ENCODE measurements at regions not wholly inside any gene's neighbourhood (a gene's known extent, or its start where the extent isn't known, plus 50 kb on each side); places are given as distances from the start of the nearest gene placed in this dataset.
"Not testable (repeated sequence)": the region's sequence is repeated elsewhere in the genome, so short reads cannot be mapped to it uniquely, and the experiment has no call there.

DNA sequence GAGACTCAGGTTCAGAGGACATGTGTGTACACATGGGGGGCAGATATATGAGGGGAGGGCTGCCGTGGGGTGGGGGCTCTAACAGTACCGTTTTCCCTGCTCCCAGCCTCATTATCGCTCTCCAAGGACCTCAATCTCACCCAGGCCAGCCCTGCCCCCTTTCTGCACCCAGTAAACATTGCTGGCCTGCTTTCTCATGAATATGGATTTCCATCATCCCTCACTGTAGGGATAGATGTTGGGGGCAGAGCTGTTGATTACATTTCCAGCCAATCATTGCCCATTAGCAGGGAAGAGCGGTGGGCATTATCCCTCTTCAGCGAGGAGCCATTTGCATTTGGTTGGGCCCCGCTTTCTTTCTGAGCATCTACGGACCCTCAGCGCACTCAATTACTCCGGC, 273.8 kb downstream of the RPS6KC1 start:
- intact Hi-C loops (cut with micrococcal nuclease) = no loop called here

DNA sequence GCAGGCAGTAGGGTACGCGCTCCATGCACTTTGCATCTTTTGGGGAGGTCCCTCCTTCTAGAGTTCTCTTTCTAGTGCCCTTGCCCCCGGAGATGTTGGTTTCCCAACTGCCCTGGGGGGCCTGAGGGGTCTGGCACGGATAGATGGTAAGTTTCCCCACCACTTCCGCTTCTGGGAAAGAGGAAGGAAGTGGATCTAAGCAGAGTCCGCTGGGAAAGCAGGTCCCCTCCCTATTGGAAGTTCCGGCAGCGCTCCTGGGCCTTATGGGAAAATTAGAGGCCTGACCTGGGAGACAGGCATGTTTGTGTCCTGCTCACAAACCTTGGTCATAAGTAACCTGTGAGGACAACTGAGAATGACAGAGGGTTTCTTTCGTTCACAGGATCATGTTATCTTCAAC, 274.4 kb downstream of the RPS6KC1 start:
- intact Hi-C loops (cut with micrococcal nuclease) = no loop called here

DNA sequence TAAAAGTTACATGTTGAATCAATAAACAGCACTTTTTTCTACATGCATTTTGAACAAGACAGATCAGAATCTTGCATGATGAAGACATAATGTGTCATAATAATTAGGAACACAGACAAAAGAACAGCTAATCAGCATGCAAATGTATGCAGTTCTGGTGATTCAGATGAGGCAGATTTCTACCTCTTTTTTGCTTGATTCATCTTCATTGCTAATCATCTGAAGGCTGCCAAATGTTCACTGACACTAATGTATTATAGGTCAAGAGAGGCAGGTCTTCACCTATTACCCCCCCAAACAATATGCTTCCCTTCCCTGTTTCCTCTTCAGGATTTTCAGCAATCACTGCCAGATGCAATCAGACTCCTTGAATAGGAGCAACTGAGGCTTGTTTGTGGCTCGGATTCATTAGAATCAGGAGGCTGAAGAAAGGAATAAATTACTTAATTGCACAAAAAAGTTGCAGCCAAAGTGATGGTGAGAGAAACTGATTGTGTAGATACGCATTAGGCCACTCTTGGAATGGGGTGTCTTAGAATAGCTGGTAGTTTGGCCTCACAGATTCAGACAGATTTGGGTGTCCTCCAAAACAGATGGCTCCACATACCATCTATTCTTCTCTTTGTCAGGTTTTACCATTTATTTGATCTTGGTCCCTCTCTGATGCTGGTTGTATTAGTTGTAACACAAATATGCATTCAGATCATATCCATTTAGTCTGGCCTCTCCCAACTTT, 275.4 kb downstream of the RPS6KC1 start:
- intact Hi-C loops (cut with micrococcal nuclease) = no loop called here

DNA sequence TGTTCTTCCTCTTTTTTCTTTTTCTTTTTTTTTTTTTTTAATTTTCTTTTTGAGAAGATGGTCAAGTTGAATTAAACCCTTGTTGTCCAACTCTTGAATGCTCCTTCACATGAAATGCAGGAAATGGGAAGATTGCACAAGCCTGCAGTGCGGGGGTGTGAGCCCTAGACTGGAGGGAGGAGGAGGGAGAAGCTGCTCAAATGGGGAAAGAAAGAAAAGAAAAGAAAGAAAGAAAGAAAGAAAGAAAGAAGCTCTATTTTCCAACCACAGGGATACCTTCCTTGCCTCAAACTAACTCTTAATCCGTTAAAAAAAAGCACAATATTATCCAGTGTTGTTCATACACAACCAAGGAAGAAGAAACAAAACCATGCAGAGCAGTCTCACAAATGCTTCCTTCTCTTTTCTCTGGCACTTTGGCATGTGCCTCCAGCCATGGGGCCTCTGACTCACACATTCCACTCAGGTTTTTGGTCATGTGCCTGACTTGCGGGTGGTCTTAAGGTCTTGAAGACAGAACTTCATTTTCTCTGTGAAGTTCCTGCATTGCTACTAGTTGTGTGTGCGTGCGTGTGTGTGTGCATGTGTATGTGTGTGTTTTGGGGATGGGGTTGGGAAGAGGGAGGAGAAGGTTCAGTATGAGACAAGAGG, 276.1 kb downstream of the RPS6KC1 start:
- intact Hi-C loops (cut with micrococcal nuclease) = no loop called here

DNA sequence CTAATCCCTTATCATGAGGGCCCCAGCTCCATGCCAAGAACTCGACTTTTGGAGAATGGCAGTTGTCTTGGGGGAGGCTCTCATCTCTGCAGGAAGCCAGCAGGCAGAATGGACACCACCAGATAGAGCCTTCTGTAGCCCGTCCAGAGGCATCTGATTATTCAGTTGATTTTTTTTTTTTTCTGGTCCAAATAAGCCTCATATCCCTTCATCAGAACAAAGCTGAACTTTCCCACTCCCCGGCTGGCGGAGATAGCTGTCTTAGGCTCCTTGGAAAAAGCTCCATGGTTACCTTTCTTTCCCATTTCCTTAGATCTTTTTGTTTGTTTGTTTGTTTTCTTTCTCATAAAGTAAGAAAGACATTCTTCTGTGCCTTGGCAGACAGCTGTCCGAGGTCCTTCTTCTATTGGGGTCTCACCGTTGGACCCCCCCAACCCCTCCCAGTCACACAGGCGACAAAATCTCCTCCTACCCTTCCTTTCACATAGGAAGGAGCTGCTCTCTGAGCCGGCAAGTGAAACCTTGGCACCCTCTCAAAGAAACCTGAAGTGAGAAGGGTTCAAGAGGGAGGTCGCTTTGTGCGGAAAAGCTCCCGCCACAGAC, 278.5 kb downstream of the RPS6KC1 start:
- intact Hi-C loops (cut with micrococcal nuclease) = no loop called here

DNA sequence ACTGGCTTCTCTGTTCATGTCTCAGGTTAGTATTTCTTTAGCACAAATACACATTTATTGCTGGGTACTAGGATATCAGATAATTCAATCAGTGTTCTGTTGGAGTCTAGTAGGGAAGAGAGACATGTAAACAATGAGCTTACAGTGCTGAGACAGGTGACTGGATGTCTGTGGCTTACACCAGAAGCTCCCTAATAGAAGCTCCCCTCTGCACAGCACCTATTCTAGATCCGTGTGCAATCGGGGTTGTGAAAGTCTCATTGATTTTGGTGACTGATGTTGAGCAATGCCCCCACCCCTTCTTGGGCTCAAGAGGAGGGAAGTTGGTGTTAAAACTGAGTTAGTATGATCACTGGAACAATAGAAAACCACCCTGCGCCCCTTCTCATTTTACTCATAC, 279.2 kb downstream of the RPS6KC1 start:
- intact Hi-C loops (cut with micrococcal nuclease) = no loop called here

DNA sequence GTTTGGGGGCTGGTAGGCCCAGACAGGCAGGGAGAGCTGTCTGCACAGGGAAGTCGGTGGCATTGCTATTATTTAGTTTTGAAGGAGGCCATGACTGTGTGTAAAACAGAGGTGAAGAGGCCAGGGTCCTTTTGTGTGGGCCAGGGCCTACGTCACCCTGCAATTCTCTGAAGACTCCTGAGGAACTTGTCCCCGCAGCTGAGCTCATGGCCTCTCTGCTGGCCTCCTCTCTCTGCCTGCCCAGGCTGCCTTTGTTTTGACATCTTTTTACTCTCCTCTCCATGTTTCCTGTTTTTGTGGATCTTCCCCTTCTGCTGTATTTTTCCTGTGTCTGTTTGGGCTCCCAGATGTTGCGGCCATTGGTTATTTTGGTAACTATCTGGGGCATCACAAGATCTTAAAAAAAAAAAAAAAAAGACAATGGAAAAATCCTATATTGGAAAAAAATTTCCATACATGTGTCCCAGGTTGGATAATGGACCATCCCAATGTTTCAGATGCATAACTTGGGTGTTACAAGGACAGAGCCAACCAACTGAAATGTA, 280.7 kb downstream of the RPS6KC1 start:
- intact Hi-C loops (cut with micrococcal nuclease) = no loop called here

DNA sequence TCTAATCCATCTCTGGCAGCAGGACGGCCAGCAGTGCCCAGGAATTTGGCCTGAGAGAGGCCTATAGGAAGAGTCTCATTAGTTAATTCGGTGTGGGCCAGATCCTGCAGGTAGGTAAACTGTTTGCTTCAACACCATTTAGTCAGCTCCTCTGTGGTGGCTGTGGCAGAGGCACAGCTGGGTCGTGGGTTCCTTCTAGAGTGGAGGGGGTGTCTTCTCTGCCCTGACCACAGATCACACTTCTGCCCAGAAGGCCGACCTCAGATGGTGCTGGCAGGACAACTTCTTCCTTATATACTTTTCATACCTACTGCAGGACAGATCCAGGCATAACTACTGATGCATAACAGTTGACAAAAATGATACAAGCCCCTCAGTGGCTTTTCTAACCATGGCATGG, 281.4 kb downstream of the RPS6KC1 start:
- intact Hi-C loops (cut with micrococcal nuclease) = no loop called here

DNA sequence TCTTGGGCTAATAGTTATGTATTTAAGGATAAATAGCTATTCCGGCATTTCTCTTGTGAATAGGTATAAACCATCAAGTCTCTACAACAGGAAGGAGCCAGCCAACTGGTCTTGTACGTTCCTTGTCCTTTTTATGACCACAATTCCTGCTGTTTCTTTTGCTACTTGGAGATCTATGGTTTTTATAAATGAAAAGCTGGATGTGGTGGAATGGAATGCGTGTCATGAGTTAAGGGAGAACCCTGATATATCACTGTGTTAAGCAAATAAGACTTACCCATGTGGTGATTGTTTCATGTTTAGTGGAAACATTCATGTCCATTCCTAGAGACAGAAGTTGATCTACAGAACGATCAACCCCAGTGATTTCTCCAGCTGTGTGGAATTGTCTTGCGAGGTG, 282.1 kb downstream of the RPS6KC1 start:
- intact Hi-C loops (cut with micrococcal nuclease) = no loop called here

DNA sequence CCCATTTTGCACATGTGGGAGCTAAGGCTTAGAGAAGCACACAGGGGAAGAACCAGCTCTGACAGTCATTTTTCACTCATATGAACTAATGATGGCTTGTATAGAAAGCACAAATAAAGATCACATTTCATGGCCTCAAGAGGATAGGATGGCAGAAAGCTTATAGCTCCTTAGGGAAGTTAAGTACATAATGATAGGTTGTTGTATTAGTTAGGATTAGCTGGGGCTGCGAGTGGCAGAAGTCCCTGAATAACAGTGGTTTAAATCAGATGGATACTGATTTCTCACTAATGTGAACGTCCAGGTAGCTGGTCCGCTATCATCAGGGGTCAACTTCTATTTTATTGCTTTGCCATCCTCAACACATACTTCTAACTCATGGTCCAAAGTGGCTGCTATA, 284.0 kb downstream of the RPS6KC1 start:
- intact Hi-C loops (cut with micrococcal nuclease) = no loop called here

DNA sequence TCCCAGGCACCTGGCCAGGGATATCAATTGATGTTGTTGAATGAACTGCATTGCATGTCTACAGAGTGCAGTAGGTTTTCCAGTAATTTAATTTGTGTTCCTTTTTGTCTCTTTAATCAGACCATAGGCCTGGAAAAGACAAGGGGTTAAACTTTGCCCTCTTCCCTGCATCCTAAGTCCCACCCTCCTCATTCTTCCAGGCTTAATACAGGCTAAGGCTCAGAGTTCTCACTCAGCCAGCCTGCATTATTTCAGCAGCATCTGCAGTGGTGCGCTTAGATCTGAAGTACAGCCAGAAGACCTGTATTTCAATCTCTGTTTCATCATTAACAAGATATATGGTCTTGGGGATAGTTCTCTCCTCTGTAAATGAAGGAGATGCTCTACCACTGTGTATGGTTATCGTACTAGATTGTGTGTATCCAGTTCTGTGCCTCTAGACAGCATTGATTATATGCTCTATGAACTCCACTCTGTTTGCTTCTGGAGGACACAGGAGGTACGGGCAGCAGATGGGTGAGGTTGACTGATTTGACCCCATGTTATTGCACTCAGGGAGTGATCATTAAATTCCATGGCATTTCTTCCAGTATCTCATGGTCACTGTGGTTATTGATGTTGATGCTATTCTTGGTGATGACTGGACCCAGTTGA, 286.1 kb downstream of the RPS6KC1 start:
- intact Hi-C loops (cut with micrococcal nuclease) = no loop called here

DNA sequence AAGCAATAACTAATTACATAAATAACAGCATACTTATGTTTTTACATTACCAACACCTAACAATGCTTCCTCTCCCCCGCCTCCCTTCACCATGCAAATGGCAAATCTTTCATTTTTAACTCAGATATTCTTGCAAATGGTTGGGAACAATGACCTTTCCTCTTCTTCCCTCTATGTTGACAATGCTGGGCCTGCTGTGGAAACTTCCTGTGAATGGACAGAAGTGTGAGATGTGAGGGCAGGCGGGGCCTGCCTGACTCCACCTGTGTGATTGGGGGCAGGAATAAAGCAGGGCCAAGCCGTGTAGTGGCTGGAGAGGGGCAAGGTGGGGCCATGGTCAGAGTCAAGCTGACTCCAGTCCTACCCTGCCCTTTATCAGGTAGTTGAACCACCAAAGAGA, 289.6 kb downstream of the RPS6KC1 start:
- intact Hi-C loops (cut with micrococcal nuclease) = no loop called here

DNA sequence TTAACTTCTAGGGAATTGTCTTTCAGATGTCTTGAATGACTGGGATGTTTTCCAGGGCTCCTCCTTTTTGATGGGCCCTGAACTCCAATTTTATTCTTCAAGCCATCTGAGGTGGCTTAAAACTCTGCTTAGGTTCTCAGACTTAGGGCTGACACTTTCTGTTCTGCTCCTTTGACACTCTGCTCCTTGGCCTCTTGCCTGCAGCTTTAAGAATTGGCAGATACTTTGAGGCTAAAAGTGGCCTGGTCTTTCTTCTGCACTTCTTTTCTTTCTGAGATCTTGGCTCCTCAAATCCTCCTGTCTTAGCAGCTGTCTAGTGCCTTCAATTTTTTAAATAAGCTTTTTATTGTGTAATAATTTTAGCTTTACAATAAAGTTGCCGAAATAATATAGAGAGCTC, 294.6 kb downstream of the RPS6KC1 start:
- intact Hi-C loops (cut with micrococcal nuclease) = no loop called here

DNA sequence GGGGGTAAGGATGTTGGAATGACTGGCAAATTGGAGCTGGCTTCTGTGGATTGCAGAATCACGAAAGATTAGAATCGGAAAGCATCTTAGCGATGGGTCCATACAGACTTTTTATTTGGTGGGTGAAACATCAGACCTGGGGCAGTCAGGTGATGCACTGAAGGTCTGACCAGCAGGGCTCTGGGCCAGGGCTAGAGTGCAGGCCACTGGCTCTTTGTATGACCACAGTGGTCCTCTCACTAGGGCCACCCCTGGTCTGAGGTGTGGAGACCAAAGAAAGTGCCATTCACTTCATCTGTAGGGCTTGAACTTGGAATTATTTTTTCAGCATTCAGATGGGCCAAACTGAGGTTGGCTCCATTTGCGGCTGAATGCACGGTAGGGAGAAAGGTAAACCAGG, 306.4 kb downstream of the RPS6KC1 start:
- intact Hi-C loops (cut with micrococcal nuclease) = no loop called here

DNA sequence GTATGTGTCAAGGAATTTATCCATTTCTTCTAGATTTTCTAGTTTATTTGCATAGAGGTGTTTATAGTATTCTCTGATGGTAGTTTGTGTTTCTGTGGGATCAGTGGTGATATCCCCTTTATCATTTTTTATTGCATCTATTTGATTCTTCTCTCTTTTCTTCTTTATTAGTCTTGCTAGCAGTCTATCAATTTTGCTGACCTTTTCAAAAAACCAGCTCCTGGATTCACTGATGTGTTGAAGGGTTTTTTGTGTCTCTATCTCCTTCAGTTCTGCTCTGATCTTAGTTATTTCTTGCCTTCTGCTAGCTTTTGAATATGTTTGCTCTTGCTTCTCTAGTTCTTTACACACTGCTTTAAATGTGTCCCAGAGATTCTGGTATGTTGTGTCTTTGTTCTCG, 307.3 kb downstream of the RPS6KC1 start:
- intact Hi-C loops (cut with micrococcal nuclease) = not testable (repeated sequence)

DNA sequence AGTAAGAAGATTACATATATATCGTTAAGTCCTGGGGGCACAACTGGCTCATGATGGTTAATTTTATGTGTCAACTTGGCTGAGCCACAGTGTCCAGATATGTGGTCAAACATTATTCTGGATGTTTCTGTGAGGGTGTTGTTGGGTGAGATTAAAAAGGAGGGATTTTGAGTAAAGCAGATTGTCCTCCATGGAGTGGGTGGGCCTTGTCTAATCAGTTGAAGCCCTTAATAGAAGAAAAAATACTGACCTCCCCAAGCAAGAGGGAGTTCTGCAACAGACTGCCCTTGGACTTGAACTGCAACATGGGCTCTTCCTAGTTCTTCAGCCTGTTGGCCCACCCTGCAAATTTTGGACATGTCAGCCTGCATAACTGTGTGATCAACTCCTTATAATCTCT, 311.6 kb downstream of the RPS6KC1 start:
- intact Hi-C loops (cut with micrococcal nuclease) = no loop called here

DNA sequence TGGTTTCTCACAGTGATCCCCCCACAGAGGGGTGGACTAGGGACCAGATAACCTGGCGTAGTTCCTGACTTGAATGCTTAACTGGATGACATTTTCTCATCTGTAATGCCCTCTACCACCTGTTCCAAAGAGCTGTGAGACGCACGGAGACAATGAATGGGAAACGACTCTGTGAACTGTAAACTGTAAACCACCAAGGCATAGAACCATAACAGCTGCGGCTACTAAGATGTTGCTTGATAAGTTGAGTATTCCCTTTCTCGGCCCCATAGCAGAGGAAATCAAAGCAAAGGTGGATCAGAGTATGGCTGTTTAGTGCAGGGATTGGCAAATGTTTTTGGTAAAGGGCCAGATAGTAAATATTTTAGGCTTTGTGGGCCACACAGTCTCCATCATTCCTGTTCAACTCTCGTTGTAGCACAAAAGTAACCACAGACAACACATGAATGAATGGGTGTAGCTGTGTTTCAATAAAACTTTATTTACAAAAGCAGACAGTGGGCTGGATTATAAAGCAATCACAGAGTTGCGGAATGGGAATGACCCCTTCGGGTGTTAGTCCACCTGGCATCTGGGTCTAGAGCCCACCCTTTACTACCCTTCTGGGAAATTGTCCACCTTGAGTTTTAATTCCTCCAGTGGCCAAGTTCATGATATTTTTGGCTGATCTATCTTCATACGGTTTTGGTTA, 315.2 kb downstream of the RPS6KC1 start:
- intact Hi-C loops (cut with micrococcal nuclease) = no loop called here

DNA sequence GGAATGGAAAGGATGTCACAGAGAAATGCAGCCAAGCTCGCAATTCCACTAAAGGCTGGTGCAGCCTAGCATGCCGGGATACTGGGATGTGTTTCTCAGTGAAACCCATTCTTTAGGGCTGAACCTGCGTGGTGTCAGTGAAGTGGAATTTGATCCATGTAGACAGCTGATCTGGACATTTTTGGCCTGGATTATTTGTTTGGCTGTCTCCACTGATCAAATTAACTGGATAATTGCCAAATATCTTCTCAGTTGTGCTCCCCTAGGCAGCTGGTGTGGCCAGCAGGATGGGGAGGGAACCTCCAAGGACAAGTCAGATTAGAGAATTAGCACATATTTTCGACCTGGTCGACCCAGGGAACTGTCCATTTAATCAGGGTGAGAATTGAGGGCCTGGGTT, 318.4 kb downstream of the RPS6KC1 start:
- intact Hi-C loops (cut with micrococcal nuclease) = no loop called here

DNA sequence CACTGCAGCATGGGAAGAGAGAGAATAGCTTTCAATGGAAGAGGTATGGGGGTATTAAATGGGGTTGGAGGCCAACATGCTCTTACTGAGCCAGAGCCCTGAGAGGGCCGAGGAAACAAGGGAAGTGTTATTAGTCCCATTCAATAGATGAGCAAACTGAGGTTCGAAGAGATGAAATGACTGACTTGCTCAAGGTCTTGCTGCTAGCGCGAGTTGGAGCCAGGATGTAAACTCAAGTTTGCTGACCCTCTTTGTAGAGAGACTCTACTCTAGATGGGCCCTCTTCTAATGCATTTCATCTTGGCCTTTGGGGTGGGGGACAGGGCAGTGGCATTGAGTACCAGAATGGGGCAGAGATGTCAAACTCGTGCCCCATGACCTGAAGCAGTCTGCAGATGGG, 319.5 kb downstream of the RPS6KC1 start:
- intact Hi-C loops (cut with micrococcal nuclease) = loop anchor here (10.0 kb wide), 1 partner anchor 246 kb away; no protein-coding TSS in a partner anchor

DNA sequence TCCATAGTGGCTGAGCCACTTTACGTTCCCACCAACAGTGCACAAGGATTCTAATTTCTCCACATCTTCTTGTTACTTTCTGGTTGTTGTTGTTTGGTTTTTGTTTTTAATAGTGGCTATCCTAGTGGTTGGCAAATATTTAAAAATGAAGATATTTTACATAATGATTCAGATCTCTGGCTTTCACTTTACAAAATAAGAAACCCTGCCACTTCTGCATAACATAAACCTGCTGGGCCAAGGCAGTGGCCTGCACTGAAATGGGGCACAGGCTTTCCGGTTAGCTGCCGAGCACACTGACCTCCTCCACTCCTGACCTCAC, 320.4 kb downstream of the RPS6KC1 start:
- intact Hi-C loops (cut with micrococcal nuclease) = loop anchor here (10.0 kb wide), 1 partner anchor 247 kb away; no protein-coding TSS in a partner anchor

DNA sequence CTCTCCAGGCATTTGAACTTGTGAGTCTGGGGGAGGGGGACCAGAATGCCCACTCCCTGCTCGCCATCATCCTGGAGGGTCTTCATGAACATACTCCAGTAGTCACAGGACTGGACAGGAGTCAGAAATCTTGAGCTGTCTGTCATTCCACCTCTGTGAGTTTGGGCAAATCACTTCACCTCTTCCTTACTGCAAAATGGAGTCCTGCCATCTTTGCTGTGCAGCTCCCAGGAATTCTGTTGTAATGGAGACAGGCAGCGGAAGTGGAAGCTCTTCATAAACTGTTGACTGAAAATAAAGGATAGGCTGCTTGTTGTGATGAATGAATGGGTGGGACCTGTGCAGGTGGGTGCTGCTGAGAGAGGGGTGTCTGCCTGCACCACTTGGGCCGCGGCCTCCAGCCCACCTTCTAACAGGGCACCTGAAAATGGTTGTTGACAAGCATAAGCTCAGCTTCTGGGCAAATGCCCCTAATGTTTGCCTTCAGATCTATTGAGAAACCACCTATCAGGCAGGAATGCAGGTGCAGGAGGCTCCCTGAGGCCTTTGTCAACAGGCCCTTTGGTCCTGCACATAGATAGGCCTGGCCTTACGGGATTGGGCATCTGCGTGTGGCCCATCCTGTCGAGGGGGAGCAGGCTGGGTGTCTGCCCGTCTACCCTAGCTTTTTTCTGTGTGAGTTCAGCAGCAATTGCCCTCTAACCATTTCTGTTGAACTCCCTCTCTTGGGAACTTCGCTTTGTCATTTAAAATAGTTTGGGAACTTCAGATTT, 321.0 kb downstream of the RPS6KC1 start:
- intact Hi-C loops (cut with micrococcal nuclease) = loop anchor here (10.0 kb wide), 1 partner anchor 247 kb away; no protein-coding TSS in a partner anchor

All from T-helper 2 cell treated with Interferon-gamma antibody and Interleukin-4, amounts not matched to agents 100 ng/mL and 5 ng/mL, for 36 hours (primary cell).